BLaER1 treated with 17β-estradiol and CSF1 and Interleukin-3, amounts not matched to agents 10 nM and 100 nM (cell line): ENCODE measurements at regions not wholly inside any gene's neighbourhood (a gene's known extent, or its start where the extent isn't known, plus 50 kb on each side); places are given as distances from the start of the nearest gene placed in this dataset.

Source experiments
- H3K27ac ChIP-seq, 11 experiments: shearing (Covaris generic); formaldehyde crosslinking; 2 replicates each; pipeline ENCODE4 v1.8.1; 2022
- H3K27me3 ChIP-seq, 11 experiments: shearing (Covaris generic); formaldehyde crosslinking; 2 replicates each; pipeline ENCODE4 v1.8.1; 2022
- H3K36me3 ChIP-seq, 11 experiments: shearing (Covaris generic); formaldehyde crosslinking; 2 replicates each; pipeline ENCODE4 v1.8.1; 2022
- H3K4me1 ChIP-seq, 10 experiments: shearing (Covaris generic); formaldehyde crosslinking; 2 replicates each; pipeline ENCODE4 v1.8.1; 2022
- H3K4me2 ChIP-seq, 11 experiments: shearing (Covaris generic); formaldehyde crosslinking; 2 replicates each; pipeline ENCODE4 v1.8.1; 2022
- H3K4me3 ChIP-seq, 10 experiments: shearing (Covaris generic); formaldehyde crosslinking; 2 replicates each; pipeline ENCODE4 v1.8.1; 2022
- H3K9ac ChIP-seq, 11 experiments: shearing (Covaris generic); formaldehyde crosslinking; 2 replicates each; pipeline ENCODE4 v1.8.1; 2022
- H3K9me3 ChIP-seq, 11 experiments: shearing (Covaris generic); formaldehyde crosslinking; replicated peaks in 1 of 11; 2 replicates each; pipeline ENCODE4 v1.8.1; 2022
- H4K20me1 ChIP-seq, 11 experiments: shearing (Covaris generic); formaldehyde crosslinking; 2 replicates each; pipeline ENCODE4 v1.8.1; 2022
- Cebpa-rat ChIP-seq, 11 experiments: shearing (Covaris generic); IDR thresholded peaks; 2 replicates each; pipeline ENCODE4 v1.8.1; 2022

GRCh38 chr5:8897316-8897715 is 648.6 kb downstream of the SEMA5A start:
- no peaks in the 10 kb centered on the region for H4K20me1 ChIP-seq
- no peak overlapping the region for H3K9ac ChIP-seq
- peaks cover 0 to 5% (median 0%) of the 10 kb centered on the region in 10 experiments; a peak in 5 of 20 replicates for H3K4me1 ChIP-seq
- no peak for TF ChIP-seq Cebpa-rat (IDR thresholded peaks at IDR 0.05)
- no peaks in the 10 kb centered on the region; a peak in 1 of 22 replicates for H3K9me3 ChIP-seq
- no peaks in the 10 kb centered on the region for H3K36me3 ChIP-seq
- peak overlapping the region in 3 of 11 experiments; percentile 15 to 38 (median 22); a peak in 3 of 22 replicates for H3K4me2 ChIP-seq
- no peaks in the 10 kb centered on the region for H3K27me3 ChIP-seq
- no peak overlapping the region for H3K27ac ChIP-seq
- no peak overlapping the region for H3K4me3 ChIP-seq

- Histone ChIP-seq H3K4me2 (no peak overlapping the region), H3K4me3 (no peak overlapping the region), H3K9me3 (peaks cover 0 to 20% (median 9%) of the 10 kb centered on the region in 11 experiments; a peak in 10 of 22 replicates), H3K27me3 (no peaks in the 10 kb centered on the region), H4K20me1 (no peaks in the 10 kb centered on the region), H3K27ac (no peak overlapping the region), H3K9ac (no peak overlapping the region), H3K4me1 (no peaks in the 10 kb centered on the region), H3K36me3 (no peaks in the 10 kb centered on the region)
- no peak for TF ChIP-seq Cebpa-rat (IDR thresholded peaks at IDR 0.05)
These were observed 640.9 kb downstream of the SEMA5A start for GRCh38 chr5:8905021-8905420.

- Histone ChIP-seq H3K27me3 (no peaks in the 10 kb centered on the region), H3K27ac (no peak overlapping the region), H4K20me1 (no peaks in the 10 kb centered on the region), H3K9me3 (peaks cover 0 to 20% (median 9%) of the 10 kb centered on the region in 11 experiments; a peak in 10 of 22 replicates), H3K4me1 (no peaks in the 10 kb centered on the region), H3K36me3 (no peaks in the 10 kb centered on the region), H3K4me3 (no peak overlapping the region), H3K4me2 (no peak overlapping the region), H3K9ac (no peak overlapping the region)
- TF ChIP-seq Cebpa-rat (IDR thresholded peaks at IDR 0.05): no peak
These were observed 639.4 kb downstream of the SEMA5A start for GRCh38 chr5:8906303-8906967.

GRCh38 chr5:8907168-8907868 is 638.6 kb downstream of the SEMA5A start:
- Histone ChIP-seq H3K27me3 (no peaks in the 10 kb centered on the region), H3K9me3 (peaks cover 0 to 20% (median 9%) of the 10 kb centered on the region in 11 experiments; a peak in 10 of 22 replicates), H3K4me2 (no peak overlapping the region), H4K20me1 (no peaks in the 10 kb centered on the region), H3K4me3 (no peak overlapping the region), H3K36me3 (no peaks in the 10 kb centered on the region), H3K4me1 (no peaks in the 10 kb centered on the region), H3K9ac (no peak overlapping the region), H3K27ac (no peak overlapping the region)
- no peak for TF ChIP-seq Cebpa-rat (IDR thresholded peaks at IDR 0.05)

GRCh38 chr5:8908055-8908683 is 637.7 kb downstream of the SEMA5A start:
- no peak overlapping the region for H3K4me2 ChIP-seq
- H3K9me3 ChIP-seq: peaks cover 0 to 15% (median 4%) of the 10 kb centered on the region in 11 experiments; a peak in 10 of 22 replicates
- H3K27ac ChIP-seq: no peak overlapping the region
- H4K20me1 ChIP-seq: no peaks in the 10 kb centered on the region
- no peak overlapping the region for H3K9ac ChIP-seq
- no peak for TF ChIP-seq Cebpa-rat (IDR thresholded peaks at IDR 0.05)
- H3K4me1 ChIP-seq: no peaks in the 10 kb centered on the region
- no peak overlapping the region for H3K4me3 ChIP-seq
- no peaks in the 10 kb centered on the region for H3K27me3 ChIP-seq
- no peaks in the 10 kb centered on the region for H3K36me3 ChIP-seq

- no peaks in the 10 kb centered on the region for H4K20me1 ChIP-seq
These were observed 633.8 kb downstream of the SEMA5A start for GRCh38 chr5:8912106-8912505.

GRCh38 chr5:8913522-8913921 is 632.4 kb downstream of the SEMA5A start:
- Histone ChIP-seq H3K9ac (no peak overlapping the region), H3K36me3 (no peaks in the 10 kb centered on the region), H4K20me1 (no peaks in the 10 kb centered on the region), H3K4me1 (no peaks in the 10 kb centered on the region), H3K4me2 (no peak overlapping the region), H3K27me3 (no peaks in the 10 kb centered on the region), H3K4me3 (no peak overlapping the region), H3K9me3 (peaks cover 0 to 11% (median 0%) of the 10 kb centered on the region in 11 experiments; a peak in 2 of 22 replicates), H3K27ac (no peak overlapping the region)
- TF ChIP-seq Cebpa-rat (IDR thresholded peaks at IDR 0.05): no peak

More at GRCh38 chr5:8912106-8912505, 633.8 kb downstream of the SEMA5A start:
- Histone ChIP-seq H3K27ac (no peak overlapping the region), H3K4me1 (no peaks in the 10 kb centered on the region), H3K4me3 (no peak overlapping the region), H3K4me2 (no peak overlapping the region), H3K36me3 (no peaks in the 10 kb centered on the region), H3K9me3 (peaks cover 0 to 15% (median 8%) of the 10 kb centered on the region in 11 experiments; a peak in 7 of 22 replicates), H3K9ac (no peak overlapping the region), H3K27me3 (no peaks in the 10 kb centered on the region)
- TF ChIP-seq Cebpa-rat (IDR thresholded peaks at IDR 0.05): no peak

GRCh38 chr5:8919096-8919495 is 626.8 kb downstream of the SEMA5A start:
- no peaks in the 10 kb centered on the region for H3K27me3 ChIP-seq
- H3K4me2 ChIP-seq: no peak overlapping the region
- H3K4me1 ChIP-seq: no peaks in the 10 kb centered on the region
- H3K9me3 ChIP-seq: peaks cover 0 to 4% (median 0%) of the 10 kb centered on the region in 11 experiments; a peak in 4 of 22 replicates
- H3K27ac ChIP-seq: no peak overlapping the region
- H3K4me3 ChIP-seq: no peak overlapping the region
- no peak for TF ChIP-seq Cebpa-rat (IDR thresholded peaks at IDR 0.05)
- H4K20me1 ChIP-seq: no peaks in the 10 kb centered on the region
- H3K36me3 ChIP-seq: no peaks in the 10 kb centered on the region
- no peak overlapping the region for H3K9ac ChIP-seq

GRCh38 chr5:8923526-8923925 is 622.3 kb downstream of the SEMA5A start:
- Histone ChIP-seq H3K9ac (no peak overlapping the region), H3K27me3 (no peaks in the 10 kb centered on the region), H3K36me3 (no peaks in the 10 kb centered on the region), H3K4me1 (no peaks in the 10 kb centered on the region), H3K9me3 (peaks cover 0 to 4% (median 0%) of the 10 kb centered on the region in 11 experiments; a peak in 3 of 22 replicates), H3K4me2 (no peak overlapping the region), H4K20me1 (no peaks in the 10 kb centered on the region), H3K27ac (no peak overlapping the region), H3K4me3 (no peak overlapping the region)
- no peak for TF ChIP-seq Cebpa-rat (IDR thresholded peaks at IDR 0.05)
